Muscle of leg (tissue), 3 donors: ENCODE measurements at regions not wholly inside any gene's neighbourhood (a gene's known extent, or its start where the extent isn't known, plus 50 kb on each side); places are given as distances from the start of the nearest gene placed in this dataset.

Source experiments
- DNase-seq: peaks from one replicate; pipeline ENCODE4 v3.0.0; 2013
- H3K27ac ChIP-seq: one replicate; pipeline ENCODE4 v1.5.1; 2013; ENCODE audit warnings: mild to moderate bottlenecking, low read length, control low read depth
- H3K27me3 ChIP-seq: one replicate; pipeline ENCODE4 v1.6.1; 2013; ENCODE audit warnings: low read length; ENCODE audit not compliant: control insufficient read depth, insufficient read depth
- H3K36me3 ChIP-seq: one replicate; pipeline ENCODE4 v1.6.1; 2013; ENCODE audit warnings: low read length; ENCODE audit not compliant: control insufficient read depth, insufficient read depth
- H3K4me1 ChIP-seq: one replicate; pipeline ENCODE4 v1.6.1; 2013; ENCODE audit warnings: low read length; ENCODE audit not compliant: control insufficient read depth, insufficient read depth
- H3K4me3 ChIP-seq: one replicate; pipeline ENCODE4 v1.5.1; 2013; ENCODE audit warnings: low read length, control low read depth
- H3K9me3 ChIP-seq: replicated peaks from 2 replicates; pipeline ENCODE4 v1.6.1; 2013; ENCODE audit warnings: low read depth, low read length; ENCODE audit not compliant: control insufficient read depth
- WGBS: methylation state at CpG from one replicate; pipeline ENCODE4 v1.1.5; 2013; ENCODE audit warnings: missing lambda C conversion rate; ENCODE audit not compliant: insufficient coverage; 5-methylcytosine and 5-hydroxymethylcytosine counted together

DNA sequence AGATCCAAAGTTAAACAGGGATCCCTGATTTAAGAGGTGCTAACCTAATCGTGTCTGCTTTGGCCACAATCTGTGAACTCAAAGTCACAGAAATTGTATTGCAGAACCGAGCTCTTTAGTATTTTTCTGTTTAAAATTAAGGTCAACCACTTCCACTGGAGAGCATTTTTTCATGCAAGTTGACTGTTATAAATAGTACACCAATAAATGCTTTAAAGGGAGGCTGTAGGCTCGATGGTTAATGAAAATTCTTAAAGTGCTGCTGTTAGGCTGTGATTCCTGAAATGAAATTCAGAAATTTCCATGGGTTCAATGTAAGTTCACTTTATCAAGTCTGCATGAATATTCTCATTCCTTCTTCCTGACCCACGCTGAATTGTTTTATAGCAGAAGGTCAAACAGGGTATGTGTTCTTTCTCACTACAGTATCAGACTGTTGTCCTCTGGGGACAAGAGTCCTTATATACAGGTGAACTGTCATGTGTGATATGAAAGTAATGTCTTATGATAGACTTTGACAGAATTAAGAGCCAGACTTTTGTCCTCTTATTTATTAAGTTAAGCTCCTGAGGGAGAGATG, 92.5 kb upstream of the HDGFL1 start:
- peak; percentile 21 for DNase-seq
- Histone ChIP-seq H3K36me3 (no peaks in the 10 kb centered on the region), H3K4me3 (no peak overlapping the region), H3K27ac (no peak overlapping the region), H3K9me3 (no peaks in the 10 kb centered on the region), H3K27me3 (no peaks in the 10 kb centered on the region), H3K4me1 (peaks cover under 1% of the 10 kb centered on the region)
- no CpG with 5 or more reads among the region's 4 CpGs for WGBS

GRCh38 chr6:22497276-22497675, 72.1 kb upstream of the HDGFL1 start:
- Histone ChIP-seq H3K36me3 (no peaks in the 10 kb centered on the region), H3K4me1 (no peaks in the 10 kb centered on the region), H3K4me3 (no peak overlapping the region), H3K27me3 (no peaks in the 10 kb centered on the region), H3K9me3 (no peaks in the 10 kb centered on the region), H3K27ac (no peak overlapping the region)
- DNase-seq: no peak
- WGBS: no CpG with 5 or more reads among the region's 3 CpGs

GRCh38 chr6:22499815-22500214, 69.6 kb upstream of the HDGFL1 start:
- Histone ChIP-seq H3K27ac (no peak overlapping the region), H3K9me3 (no peaks in the 10 kb centered on the region), H3K36me3 (no peaks in the 10 kb centered on the region), H3K4me3 (no peak overlapping the region), H3K27me3 (no peaks in the 10 kb centered on the region), H3K4me1 (no peaks in the 10 kb centered on the region)
- no peak for DNase-seq

DNA sequence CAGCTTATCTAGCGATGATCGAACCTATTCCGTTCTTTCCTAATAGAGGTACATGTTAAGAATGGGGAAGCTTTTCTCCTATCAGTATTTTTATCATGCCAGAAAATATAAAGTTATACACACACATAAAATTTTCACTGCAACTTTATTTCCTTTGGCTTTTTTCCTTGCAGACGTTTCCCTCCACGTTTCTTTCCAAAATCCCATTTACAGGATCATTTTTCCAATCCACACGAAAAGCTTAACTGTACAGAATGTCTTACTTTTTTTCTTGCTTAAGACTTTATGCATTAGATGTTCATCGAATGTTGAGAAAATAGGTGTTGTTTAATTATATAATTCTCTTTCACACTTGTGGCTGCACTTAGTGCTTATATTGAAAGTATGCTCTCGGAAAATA, 62.9 kb upstream of the HDGFL1 start:
- peak; percentile 61 for DNase-seq

DNA sequence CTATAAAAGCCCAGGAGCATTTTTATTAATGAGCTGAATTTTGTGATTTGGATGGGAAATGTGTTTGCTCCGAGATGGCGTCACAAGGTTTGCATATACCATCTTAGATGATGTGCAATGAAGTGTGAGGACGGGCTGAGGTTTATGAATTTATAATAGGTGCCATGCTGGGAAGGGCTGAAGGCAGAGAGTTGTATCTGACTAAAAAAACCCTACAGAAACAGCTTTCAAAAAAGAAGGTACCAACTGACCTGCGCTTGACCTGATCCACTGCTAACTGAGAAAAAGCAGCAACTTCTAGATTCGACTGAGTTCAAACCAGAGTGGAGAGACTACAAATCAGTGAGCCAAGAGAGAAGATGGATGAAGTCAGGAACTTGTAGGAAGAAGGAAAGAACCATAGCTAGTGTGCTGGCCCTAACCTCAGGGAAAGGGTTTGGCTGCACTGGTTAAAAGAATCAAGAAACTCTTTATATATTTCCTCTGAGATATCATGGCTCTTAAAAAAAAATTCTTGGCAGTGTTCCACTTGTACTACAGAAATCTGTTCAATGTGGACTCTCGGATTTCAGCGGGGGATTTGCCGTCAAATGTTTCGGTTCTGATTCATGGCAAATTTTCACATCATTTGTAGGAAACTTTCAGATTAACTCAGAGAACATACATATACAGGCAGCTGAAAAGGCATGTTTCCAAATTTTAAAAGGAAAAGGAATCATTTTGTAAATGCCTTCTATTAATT, 56.5 kb upstream of the HDGFL1 start:
- H3K27ac ChIP-seq: peak overlapping the region; percentile 29
- no peaks in the 10 kb centered on the region for H3K27me3 ChIP-seq
- peaks cover 8% of the 10 kb centered on the region for H3K4me1 ChIP-seq
- peak; percentile 90 for DNase-seq
- H3K36me3 ChIP-seq: no peaks in the 10 kb centered on the region
- WGBS: 73% methylated on average over 3 of the region's 9 CpGs
- no peak overlapping the region for H3K4me3 ChIP-seq
- no peaks in the 10 kb centered on the region for H3K9me3 ChIP-seq

More for the DNA sequence above, 62.9 kb upstream of the HDGFL1 start:
- Histone ChIP-seq H3K4me1 (no peaks in the 10 kb centered on the region), H3K27ac (no peak overlapping the region), H3K9me3 (no peaks in the 10 kb centered on the region), H3K4me3 (no peak overlapping the region), H3K27me3 (no peaks in the 10 kb centered on the region), H3K36me3 (no peaks in the 10 kb centered on the region)
- WGBS: no CpG with 5 or more reads among the region's 8 CpGs

- Histone ChIP-seq H3K27ac (no peak overlapping the region), H3K9me3 (no peaks in the 10 kb centered on the region), H3K4me3 (no peak overlapping the region), H3K27me3 (no peaks in the 10 kb centered on the region), H3K36me3 (no peaks in the 10 kb centered on the region), H3K4me1 (peaks cover 8% of the 10 kb centered on the region)
- WGBS: no CpG with 5 or more reads among the region's 9 CpGs
- peak; percentile 16 for DNase-seq
Measured at GRCh38 chr6:22513667-22514066, 55.7 kb upstream of the HDGFL1 start.

GRCh38 chr6:22519237-22519636, 50.1 kb upstream of the HDGFL1 start:
- DNase-seq: no peak
- no peaks in the 10 kb centered on the region for H3K27me3 ChIP-seq
- no peak overlapping the region for H3K4me3 ChIP-seq
- no peaks in the 10 kb centered on the region for H3K36me3 ChIP-seq
- no peaks in the 10 kb centered on the region for H3K4me1 ChIP-seq
- no peak overlapping the region for H3K27ac ChIP-seq
- H3K9me3 ChIP-seq: no peaks in the 10 kb centered on the region
- no CpG with 5 or more reads among the region's 2 CpGs for WGBS
